Osteocyte (in vitro differentiated cells): ENCODE measurements at regions not wholly inside any gene's neighbourhood (a gene's known extent, or its start where the extent isn't known, plus 50 kb on each side); places are given as distances from the start of the nearest gene placed in this dataset.

Experiments
- DNase-seq: peaks from one replicate; pipeline ENCODE4 v3.0.0; 2021; ENCODE audit warnings: mixed read lengths; ENCODE audit not compliant: unreplicated experiment; ENCODE audit errors: extremely low spot score
- H3K27ac Mint-ChIP-seq: one replicate; pipeline ENCODE4 v1.8.0; 2021; ENCODE audit warnings: mild to moderate bottlenecking, mixed read lengths; ENCODE audit not compliant: unreplicated experiment
- H3K27me3 Mint-ChIP-seq: one replicate; pipeline ENCODE4 v1.8.0; 2021; ENCODE audit warnings: mixed read lengths; ENCODE audit not compliant: unreplicated experiment
- H3K36me3 Mint-ChIP-seq: one replicate; pipeline ENCODE4 v1.8.0; 2021; ENCODE audit warnings: mixed read lengths; ENCODE audit not compliant: unreplicated experiment
- H3K4me1 Mint-ChIP-seq: one replicate; pipeline ENCODE4 v1.8.0; 2021; ENCODE audit warnings: mixed read lengths; ENCODE audit not compliant: unreplicated experiment
- H3K4me3 Mint-ChIP-seq: one replicate; pipeline ENCODE4 v1.8.0; 2021; ENCODE audit warnings: mild to moderate bottlenecking, moderate library complexity, mixed read lengths; ENCODE audit not compliant: unreplicated experiment
- H3K9me3 Mint-ChIP-seq: one replicate; pipeline ENCODE4 v1.8.0; 2021; ENCODE audit warnings: mixed read lengths; ENCODE audit not compliant: unreplicated experiment
- CTCF ChIP-seq: fragments of 200-600 bp; sonication (generic); IDR thresholded peaks from 2 replicates; pipeline ENCODE4 v1.5.0; 2021; ENCODE audit warnings: antibody characterized with exemption, mild to moderate bottlenecking, moderate library complexity

- Mint-ChIP-seq H3K36me3 (no peaks in the 10 kb centered on the region), H3K9me3 (peaks cover 7% of the 10 kb centered on the region), H3K27ac (no peak overlapping the region), H3K4me1 (peaks cover 24% of the 10 kb centered on the region), H3K27me3 (no peaks in the 10 kb centered on the region), H3K4me3 (no peak overlapping the region)
- DNase-seq, result no peak
- TF ChIP-seq CTCF, result no peak
Measured at GRCh38 chr3:106058475-106058874, 189.7 kb upstream of the CBLB start.

- Mint-ChIP-seq H3K27me3 (no peaks in the 10 kb centered on the region), H3K4me3 (no peak overlapping the region), H3K36me3 (peaks cover 5% of the 10 kb centered on the region), H3K9me3 (peaks cover 18% of the 10 kb centered on the region), H3K4me1 (peaks cover 24% of the 10 kb centered on the region), H3K27ac (no peak overlapping the region)
- DNase-seq, result no peak
- TF ChIP-seq CTCF, result no peak
Measured at GRCh38 chr3:106059953-106060517, 191.2 kb upstream of the CBLB start.

DNA sequence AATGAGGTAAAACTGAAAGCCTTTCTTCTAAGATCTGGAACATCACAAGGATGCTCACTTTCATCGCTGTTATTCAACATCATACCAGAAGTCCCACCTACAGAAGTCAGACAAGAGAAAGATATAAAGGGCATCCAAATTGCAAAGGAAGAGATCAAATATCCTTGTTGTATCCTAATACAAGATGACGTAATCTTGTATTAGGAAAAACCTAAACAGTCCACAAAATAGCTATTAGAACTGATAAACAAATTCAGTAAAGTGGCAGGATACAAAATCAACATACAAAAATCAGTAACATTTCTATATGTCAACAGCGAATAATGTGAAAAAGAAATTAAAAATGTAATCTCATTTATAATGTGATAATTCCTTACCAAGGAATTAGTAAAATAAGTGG is 195.1 kb upstream of the CBLB start:
- H3K4me3 Mint-ChIP-seq, result no peak overlapping the region
- no peaks in the 10 kb centered on the region for H3K27me3 Mint-ChIP-seq
- no peak overlapping the region for H3K27ac Mint-ChIP-seq
- no peak for TF ChIP-seq CTCF
- peaks cover 13% of the 10 kb centered on the region for H3K4me1 Mint-ChIP-seq
- peaks cover 17% of the 10 kb centered on the region for H3K9me3 Mint-ChIP-seq
- peaks cover 5% of the 10 kb centered on the region for H3K36me3 Mint-ChIP-seq
- DNase-seq, result no peak

GRCh38 chr3:106065831-106066230 is 197.0 kb upstream of the CBLB start:
- DNase-seq, result no peak
- Mint-ChIP-seq H3K27ac (no peak overlapping the region), H3K9me3 (peaks cover 17% of the 10 kb centered on the region), H3K4me1 (peaks cover 24% of the 10 kb centered on the region), H3K27me3 (no peaks in the 10 kb centered on the region), H3K4me3 (no peak overlapping the region), H3K36me3 (peaks cover 5% of the 10 kb centered on the region)
- TF ChIP-seq CTCF, result no peak

DNA sequence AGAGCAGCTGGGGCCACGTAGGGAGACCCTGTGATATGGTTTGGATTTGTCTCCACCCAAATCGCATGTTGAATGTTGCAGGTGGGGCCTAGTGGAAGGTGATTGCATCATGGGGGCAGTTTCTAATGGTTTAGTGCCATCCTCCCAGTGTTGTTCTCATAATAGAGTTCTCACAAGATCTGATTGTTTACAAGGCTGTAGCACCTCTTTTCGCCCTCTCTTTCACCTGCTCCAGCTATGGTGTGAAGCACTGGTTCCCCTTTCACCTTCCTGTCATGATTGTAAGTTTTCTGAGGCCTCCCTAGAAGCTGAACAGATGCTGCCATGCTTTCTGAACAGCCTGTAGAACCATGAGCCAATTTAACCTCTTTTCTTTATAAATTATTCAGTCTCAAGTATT is 198.9 kb upstream of the CBLB start:
- Mint-ChIP-seq H3K4me3 (no peak overlapping the region), H3K27ac (peak overlapping the region; percentile 52), H3K36me3 (peaks cover 5% of the 10 kb centered on the region), H3K9me3 (peaks cover 17% of the 10 kb centered on the region), H3K4me1 (peaks cover 28% of the 10 kb centered on the region), H3K27me3 (no peaks in the 10 kb centered on the region)
- TF ChIP-seq CTCF, result no peak
- DNase-seq, result no peak
